Amniotic stem cell (primary cell): ENCODE measurements at regions not wholly inside any gene's neighbourhood (a gene's known extent, or its start where the extent isn't known, plus 50 kb on each side); places are given as distances from the start of the nearest gene placed in this dataset.
A peak's percentile ranks its signal among the peaks of the same experiment; 100 is the strongest.
"Not testable (repeated sequence)": the region's sequence is repeated elsewhere in the genome, so short reads cannot be mapped to it uniquely, and the experiment has no call there.

Experiments used
- DNase-seq: peaks from one replicate; lab custom pipeline; 2025; lab: John Stamatoyannopoulos, UW

DNA sequence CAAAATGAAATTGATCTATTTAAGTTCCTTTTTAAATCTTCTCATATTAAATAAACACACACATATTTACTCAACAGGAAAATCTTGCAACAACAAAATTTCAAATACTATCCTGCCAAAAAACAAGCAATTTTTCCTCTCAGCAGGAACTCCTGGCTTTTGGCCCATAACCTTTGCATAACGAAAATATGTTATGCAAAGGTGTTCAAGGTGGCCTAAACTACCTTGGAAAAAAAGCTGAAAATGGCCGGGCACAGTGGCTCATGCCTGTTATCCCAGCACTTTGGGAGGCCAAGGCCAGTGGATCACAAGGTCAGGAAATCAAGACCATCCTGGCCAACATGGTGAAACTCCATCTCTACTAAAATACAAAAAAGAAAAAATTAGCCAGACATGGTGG lies 424.3 kb upstream of the ZNF337 start:
- DNase-seq = not testable (repeated sequence)

DNA sequence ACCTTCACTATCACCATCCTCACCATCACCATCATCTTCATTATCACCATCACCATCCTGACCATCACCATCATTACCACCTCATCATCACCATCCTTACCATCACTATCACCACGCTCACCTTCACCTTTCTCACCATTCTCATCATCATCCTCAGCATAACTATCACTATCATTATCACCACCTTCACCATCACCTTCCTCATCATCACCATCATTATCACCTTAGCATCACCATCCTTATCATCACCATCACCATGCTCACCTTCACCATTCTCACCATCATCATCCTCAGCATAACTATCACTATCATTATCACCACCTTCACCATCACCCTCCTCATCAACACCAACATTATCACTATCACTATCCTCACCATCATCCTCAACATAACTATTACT lies 397.8 kb upstream of the ZNF337 start:
- DNase-seq = not testable (repeated sequence)

DNA sequence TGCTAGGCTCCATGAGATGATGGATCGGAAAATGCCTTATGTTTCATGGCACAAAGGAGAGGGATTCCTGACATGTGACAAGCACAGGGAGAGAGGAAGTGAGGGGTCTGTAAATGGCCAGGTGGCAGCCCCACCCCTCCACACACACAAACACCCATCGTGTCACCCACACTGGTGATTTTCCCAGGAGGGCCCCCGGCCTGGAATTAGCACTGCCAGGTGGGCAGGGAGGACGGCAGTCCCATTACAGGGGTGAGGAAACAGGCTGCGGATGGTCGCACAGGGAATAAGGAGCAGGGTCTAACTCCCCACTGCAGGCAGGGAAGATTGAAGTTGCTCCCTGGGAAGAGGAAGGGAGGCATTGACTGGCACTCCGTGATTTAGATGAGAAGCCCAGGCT lies 395.3 kb upstream of the ZNF337 start:
- not testable (repeated sequence) for DNase-seq

DNA sequence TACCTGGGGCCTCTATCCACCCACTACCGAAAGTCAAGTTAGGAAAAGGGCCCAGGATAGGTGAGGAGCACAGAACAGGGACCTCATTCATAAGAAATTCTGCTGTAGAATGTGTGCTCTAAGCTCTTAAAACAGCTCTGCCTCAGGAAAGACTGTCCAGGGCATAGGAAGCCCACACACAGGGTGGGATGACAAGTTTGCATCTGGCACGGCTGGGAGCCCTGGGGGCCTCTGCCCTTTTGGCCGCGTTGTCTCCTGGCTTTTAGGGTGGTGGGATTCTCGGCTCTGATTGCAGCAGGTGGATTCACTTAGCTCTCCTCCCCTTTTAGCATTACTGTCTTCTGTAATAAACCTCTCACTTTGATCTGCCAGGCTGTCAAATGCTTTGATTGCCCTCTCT lies 389.5 kb upstream of the ZNF337 start:
- DNase-seq = not testable (repeated sequence)

DNA sequence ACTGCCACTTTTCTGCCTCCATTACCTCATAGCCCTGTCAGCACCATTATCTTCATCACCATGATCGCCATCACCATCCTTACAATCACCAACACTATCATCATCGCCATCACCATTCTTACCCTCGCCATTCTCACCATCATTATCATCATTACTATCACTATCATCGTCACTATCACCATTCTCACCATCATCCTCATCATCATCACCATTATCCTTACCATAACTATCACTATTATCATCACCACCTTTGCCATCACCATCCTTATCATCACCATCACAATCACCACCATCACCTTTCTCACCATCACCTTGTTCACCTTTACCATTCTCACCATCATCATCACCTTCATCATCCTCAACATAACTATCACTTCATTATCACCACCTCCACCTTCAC lies 377.3 kb upstream of the ZNF337 start:
- not testable (repeated sequence) for DNase-seq

DNA sequence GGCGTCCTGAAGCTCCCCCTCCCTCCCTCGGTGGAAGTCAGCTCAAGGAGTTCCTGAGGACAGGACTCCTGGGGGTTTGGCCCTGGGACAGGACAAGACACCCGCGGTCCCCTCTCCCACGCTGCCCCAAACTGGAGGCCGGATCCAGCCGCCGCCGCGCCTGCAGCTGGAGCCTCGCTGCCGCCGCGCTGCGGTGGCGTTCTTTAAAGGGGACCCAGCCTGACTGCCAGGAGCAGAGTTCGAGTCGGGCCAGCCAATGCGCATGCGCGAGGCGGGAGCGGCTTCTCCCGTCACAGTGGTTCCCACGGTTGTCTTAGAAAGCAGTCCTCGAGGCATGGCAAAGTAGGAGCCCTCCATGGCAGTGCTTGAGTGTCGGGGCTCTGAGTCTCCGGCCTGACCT lies 362.7 kb upstream of the ZNF337 start:
- DNase-seq = not testable (repeated sequence)

DNA sequence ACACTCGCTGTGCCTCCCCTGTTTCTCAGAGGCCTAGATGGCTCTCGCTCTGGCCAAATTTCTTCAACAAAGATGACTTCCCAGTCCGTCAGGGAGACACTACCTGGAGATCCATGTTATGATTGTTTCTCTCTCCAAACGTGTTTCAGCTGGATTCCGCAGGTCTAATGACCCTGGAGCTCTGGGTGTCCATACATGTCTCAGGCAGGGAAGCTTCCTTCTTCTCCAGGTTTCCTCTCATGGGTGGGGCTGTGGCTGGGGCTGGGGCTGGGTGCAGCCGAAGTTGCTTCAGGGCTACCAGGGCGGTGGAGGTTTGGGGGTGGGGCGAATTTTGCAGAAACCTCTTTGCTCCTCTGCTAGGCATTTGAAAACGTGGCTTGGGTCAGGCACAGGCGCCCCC lies 361.8 kb upstream of the ZNF337 start:
- not testable (repeated sequence) for DNase-seq

DNA sequence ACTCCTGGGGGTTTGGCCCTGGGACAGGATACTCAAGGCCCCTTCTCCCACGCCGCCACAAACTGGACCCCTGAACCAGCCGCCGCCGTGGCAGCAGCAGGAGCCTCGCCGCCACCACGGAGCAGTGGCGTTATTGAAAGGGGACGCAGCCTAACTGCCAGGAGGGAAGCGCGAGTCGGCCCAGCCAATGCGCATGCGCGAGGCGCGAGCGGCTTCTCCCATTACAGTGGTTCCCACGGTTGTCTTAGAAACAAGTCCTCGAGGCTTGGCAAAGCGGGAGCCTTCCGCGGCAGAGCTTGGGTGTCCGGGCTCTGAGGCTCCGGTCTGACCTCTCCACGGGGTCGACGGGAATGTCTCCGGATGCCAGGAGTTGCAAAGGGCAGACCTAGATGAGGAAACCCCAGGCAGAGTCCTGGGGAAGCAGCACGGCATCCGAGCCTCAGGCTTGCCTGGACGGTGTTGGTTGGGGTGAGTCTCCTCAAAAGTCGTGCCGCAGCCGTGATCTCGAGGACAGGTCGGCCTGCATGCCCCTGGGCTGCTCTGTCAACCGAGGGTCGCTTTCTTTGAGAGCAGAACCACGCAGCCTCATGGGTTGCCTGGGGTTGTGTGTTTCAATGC lies 360.6 kb upstream of the ZNF337 start:
- not testable (repeated sequence) for DNase-seq

DNA sequence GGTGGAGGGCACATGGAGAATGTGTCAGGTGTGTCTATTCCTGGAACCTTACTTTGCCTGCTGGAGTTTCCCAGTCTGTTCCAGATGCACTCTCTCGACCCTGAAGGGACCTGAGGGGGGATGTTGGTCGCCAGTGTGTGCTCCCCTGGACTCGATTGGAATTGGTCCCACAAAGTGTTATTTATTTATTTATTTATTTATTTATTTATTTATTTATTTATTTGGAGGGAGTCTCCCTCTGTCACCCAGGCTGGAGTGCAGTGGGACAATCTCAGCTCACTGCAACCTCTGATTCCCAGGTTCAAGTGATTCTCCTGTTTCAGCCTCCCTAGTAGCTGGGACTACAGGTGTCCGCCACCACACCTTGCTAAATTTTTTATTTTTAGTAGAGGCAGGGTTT lies 329.1 kb upstream of the ZNF337 start:
- not testable (repeated sequence) for DNase-seq

DNA sequence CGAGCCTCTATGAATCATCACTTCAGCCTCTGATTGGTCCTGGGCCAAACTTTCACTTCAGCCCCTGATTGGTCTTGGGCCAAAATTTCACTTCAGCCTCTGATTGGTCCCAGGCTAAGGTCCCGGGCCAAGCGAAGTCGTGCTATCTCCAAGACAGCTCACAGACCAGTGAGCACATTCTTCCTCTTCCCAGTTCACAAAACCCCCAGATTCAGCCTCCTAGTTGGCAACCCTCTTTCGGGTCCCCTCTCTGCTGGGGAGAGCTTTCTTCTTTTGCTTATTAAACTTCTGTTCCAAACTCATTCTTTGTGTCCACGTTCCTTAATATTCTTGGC lies 314.3 kb upstream of the ZNF337 start:
- DNase-seq = not testable (repeated sequence)

DNA sequence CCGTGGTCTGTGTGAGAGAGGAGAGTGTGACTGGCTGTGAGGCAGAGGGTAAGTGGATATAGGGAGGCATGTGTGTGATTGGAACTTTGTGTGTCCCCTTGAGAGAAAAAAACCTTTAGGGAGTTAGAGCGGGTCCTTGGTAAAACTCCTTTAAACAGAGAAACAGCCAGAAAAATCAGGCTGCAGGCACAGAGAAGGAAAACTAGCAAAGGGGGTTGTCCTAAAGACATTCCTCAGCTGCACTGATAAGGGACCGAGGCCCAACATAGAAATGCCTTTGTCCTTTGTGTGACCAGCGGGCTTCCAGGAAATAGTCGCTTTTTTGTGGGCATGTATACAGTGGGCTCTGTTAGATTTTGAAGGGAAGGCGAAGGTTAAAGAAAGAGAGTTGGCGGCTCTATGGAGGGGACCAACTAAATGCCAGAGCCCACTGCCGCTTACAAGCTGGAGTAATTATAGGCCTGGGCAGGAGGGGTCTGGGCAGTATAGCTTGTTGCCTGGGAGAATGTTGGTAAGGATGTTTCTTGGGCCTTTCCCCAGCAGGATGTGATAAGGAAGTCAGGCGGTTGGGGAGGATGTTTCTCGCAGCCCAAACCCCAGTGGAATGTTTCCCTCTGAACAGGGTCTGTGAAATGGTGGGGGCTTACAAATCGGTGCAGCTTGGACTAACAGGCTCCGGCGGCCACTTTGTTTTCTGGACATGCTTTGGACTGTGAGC lies 313.7 kb upstream of the ZNF337 start:
- not testable (repeated sequence) for DNase-seq

DNA sequence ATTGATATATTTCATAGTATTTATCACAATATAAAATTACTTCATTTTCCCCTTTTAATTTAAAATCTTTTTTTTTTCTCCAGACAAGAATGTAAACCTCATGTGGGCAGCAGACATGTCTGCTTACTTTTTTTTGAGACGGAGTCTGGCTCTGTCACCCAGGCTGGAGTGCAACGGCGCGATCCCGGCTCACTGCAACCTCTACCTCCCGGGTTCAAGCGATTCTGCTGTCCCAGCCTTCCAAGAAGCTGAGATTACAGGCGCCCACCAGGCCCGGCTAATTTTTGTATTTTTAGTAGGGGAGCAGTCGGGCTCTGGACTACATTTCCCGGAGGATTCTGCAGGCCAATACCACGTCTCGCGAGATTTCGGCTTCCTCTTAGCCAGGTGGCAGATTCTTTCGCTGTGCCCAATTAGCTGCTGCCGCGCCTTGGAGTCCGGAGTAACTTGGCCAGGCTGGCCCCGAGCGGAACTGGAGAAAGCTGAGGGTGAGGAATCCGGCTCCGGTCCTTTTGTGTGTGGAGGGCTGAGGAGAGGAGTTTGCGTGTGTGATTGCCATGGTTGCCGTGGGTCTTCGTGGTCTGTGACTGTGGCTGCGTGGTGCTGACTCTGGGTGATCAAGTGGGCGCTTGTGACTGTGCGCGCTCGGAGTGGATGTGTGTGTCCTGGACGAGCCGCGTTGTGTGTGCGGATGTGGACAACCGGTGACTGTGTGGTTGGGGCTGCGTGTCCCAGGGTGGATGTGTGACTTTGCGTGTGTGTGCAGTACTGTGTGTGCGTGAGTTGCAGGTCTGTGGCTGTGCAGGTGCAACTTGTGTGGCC lies 313.0 kb upstream of the ZNF337 start:
- peak; percentile 82 for DNase-seq

DNA sequence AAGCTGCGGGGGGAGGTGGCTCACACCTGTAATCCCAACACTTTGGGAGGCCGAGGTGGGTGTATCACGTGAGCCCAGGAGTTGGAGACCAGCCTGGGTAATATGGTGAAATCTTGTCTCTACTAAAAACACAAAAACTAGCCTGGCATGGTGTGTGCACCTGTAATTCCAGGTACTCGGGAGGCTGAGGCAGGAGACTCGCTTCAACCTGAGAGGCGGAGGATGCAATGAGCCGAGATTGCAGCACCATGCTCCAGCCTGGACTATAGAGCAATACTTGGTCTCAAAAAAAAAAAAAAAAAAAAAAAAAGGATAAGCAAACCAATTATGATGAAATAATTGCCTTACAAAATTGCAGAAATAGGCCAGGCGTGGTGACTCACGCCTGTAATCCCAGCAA lies 311.4 kb upstream of the ZNF337 start:
- DNase-seq = not testable (repeated sequence)

DNA sequence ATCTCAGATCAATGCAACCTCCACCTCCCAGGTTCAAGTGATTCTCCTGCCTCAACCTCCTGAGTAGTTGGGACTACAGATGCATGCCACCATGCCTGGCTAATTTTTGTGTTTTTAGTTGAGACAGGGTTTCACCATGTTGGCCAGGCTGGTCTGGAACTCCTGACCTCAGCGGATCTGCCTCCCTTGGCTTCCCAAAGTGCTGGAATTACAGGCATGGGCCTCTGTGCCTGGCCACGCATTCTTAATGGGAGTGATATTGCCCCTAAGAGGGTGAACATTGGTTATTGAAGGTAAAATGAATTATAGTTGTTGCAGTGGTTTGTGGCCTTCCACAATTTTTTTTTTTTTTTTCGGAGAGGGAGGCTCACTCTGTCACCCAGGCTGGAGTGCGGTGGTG lies 309.5 kb upstream of the ZNF337 start:
- not testable (repeated sequence) for DNase-seq

DNA sequence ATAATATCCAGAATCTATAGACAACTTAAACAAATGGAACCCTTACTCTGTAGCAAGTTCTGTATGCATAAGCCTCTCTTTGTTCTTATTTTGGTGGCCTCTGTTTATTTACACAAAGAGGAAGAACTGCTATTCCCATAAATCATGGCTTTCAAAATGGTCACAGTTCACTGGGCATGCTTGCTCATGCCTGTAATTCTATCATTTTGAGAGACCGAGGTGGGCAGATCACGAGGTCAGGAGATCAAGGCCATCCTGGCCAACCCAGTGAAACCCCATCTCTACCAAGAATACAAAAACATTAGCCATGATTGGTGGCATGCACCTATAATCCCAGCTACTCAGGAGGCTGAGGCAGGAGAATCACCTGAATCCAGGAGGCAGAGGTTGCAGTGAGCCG lies 307.3 kb upstream of the ZNF337 start:
- not testable (repeated sequence) for DNase-seq

DNA sequence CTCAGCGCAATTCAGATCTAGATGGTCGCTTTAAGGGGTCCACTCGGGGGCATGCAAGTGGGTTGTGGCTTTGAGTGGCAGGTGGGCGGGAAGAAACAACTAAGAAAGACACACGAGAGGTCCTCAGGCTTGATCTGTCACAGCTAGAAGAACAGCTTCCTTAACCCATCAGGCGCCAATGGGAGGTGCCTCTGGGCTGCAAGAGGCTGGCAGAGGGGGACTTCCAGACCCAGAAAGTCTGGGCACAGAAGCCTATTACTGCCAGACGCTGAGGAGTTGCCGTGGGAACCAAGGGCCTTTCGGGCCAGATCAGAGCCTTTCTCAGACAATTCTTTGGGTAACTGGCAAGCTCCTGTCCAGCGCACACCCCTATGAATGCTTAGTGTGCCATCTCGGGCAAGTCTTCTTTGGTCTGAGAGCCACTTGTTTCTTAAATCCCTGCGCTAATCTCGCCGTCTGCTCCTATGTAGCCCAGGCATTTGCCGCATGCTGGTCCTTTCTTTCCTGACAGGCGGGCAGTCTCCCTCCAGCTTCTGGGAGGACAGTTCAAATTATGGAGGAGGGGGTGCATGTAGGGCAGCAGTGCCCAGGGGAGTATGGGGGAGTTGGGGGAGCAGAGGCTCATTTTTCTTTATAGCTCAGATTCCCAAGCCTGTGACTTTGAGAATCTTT lies 300.9 kb upstream of the ZNF337 start:
- DNase-seq = not testable (repeated sequence)

DNA sequence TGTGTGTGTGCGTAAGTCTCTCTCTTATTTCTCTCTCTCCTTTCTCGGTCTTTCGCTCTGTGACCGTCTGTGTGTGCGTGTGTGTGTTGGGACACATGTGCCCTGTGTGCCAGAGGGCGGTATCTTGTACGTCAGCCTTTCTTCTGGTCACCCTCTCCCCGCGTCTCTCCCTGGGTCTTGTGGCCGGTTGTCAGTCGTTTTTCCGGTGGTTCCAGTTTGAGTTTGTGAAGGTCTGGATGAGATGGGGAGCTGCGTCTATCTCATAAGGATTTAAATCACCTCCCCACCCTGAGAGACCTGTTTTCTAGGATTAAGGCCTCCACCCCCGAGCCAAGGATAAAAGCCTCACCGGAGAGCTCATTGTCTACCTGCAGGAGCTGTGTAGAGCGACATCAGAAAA lies 295.5 kb upstream of the ZNF337 start:
- DNase-seq = no peak

DNA sequence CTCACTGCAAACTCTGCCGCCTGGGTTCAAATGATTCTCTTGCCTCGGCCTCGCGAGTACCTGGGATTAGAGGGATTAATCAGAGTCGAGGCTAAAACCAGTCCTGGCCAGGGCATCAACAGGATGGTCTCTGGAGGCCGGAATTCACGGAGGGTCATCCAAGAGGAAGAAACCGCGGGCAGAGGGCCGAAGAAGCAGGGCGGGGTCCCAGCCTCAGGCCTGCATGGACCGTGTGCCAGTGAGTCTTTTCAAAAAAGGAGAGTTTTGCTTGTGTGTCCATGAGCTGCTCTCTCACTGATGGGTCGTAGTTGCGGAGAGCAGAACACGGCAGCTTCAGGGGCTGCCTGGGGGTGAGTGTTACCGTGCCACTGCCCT lies 295.1 kb upstream of the ZNF337 start:
- no peak for DNase-seq

DNA sequence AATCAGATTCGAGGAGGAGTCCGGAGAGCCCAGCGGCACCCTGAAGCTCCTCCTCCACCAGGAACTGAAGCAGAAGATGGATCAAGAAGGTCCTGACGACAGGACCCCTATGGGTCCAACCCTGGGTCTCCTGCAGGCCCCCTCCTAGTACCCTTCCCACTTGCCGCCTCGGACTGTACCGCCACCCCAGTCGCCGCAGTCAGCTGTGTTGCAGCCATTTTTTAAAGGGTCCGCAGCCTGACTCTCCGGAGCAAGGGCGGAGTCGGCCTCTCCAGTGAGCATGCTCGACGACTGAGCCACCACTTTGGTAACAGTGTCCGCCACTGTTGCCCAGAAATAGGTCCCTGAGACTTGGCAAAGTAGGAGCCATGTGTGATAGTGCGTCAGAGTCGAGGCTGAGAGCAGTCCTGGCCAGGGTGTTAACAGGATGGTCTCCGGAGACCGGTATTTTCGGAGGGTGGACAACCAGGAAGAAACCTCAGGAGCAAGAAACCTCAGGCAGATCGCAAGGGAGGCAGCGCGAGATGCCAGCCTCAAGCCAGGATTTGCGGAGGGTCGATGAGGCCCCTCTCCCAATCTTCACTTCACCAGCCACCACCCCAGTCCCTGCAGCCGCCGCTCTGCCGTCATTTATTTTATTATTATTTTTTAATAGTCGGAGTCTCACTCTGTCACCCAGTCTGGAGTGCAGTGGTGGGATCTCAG lies 294.6 kb upstream of the ZNF337 start:
- DNase-seq = no peak

DNA sequence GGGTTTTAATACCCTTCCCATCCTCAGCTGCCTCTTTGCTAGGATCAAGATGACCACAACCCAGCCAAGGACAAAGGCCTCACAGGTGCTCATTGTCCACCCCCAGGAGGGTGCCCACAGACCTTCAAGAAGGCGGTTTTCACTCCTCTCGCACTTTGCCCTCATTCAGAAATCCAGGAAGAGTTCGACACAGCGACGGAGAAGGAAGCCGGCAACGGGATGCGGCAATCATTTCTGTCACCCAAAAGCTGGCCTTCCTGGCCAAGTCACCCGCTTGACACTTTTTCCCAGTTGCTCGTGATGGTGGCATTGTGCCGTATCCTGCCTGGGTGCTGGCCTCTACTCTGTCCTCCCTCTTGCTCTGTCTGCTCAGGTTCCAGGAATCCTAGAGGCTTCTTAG lies 293.0 kb upstream of the ZNF337 start:
- DNase-seq = not testable (repeated sequence)

DNA sequence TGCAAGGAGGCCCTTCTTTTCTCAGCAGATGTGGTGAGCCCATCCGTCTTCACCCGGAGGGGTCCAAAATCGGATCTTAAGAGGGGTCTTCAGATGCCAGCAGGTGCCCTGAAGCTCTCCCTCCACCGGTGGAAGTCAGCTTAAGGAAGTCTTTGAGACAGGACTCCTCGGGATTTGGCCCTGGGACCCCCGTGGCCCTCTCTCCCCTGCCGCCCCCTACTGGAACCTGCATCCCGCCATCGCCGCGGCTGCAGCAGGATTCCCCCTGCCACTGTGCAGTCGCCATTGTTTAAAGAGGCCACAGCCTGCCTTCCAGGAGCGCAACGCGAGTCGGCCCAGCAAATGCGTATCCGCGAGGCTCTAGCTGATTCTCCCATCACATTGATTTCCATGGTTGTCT lies 292.5 kb upstream of the ZNF337 start:
- DNase-seq = no peak
